ENCODE measurements at regions not wholly inside any gene's neighbourhood (a gene's known extent, or its start where the extent isn't known, plus 50 kb on each side); places are given as distances from the start of the nearest gene placed in this dataset.

DNA sequence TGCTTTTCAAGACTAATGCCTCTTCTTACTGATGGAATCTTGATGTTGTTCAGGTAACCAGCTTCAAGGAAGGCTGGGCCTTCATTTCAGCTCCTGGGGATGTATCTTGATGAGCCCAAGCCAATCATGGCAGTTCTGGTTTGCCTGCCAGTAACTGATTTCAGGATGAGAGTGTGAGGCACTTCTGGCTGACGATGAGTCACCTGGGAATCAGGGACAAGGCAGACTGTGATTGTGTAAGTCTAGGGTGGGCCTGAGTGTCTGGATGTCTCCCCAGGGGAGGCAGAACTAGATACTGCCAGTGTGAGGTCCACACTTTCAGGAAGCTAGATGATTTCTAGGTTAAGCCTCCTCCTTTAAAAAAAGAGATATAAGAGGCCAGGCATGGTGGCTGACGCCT lies 77.3 kb upstream of the KL start:
- Mint-ChIP-seq H3K36me3 (ENCODE audit: insufficient read depth, unreplicated experiment) (peaks cover 5% of the 10 kb centered on the region), H3K4me3 (ENCODE audit: unreplicated experiment) (no peak overlapping the region), H3K27me3 (ENCODE audit: insufficient read depth, unreplicated experiment) (peaks cover 10% of the 10 kb centered on the region), H3K9me3 (ENCODE audit: unreplicated experiment) (no peaks in the 10 kb centered on the region), H3K27ac (ENCODE audit: low read depth, unreplicated experiment) (no peak overlapping the region), H3K4me1 (ENCODE audit: insufficient read depth, unreplicated experiment) (no peaks in the 10 kb centered on the region)
- intact Hi-C loops (cut with micrococcal nuclease): no loop called here
- peak; percentile 58 for DNase-seq (ENCODE audit: unreplicated experiment)
- TF ChIP-seq, protein P1, sequence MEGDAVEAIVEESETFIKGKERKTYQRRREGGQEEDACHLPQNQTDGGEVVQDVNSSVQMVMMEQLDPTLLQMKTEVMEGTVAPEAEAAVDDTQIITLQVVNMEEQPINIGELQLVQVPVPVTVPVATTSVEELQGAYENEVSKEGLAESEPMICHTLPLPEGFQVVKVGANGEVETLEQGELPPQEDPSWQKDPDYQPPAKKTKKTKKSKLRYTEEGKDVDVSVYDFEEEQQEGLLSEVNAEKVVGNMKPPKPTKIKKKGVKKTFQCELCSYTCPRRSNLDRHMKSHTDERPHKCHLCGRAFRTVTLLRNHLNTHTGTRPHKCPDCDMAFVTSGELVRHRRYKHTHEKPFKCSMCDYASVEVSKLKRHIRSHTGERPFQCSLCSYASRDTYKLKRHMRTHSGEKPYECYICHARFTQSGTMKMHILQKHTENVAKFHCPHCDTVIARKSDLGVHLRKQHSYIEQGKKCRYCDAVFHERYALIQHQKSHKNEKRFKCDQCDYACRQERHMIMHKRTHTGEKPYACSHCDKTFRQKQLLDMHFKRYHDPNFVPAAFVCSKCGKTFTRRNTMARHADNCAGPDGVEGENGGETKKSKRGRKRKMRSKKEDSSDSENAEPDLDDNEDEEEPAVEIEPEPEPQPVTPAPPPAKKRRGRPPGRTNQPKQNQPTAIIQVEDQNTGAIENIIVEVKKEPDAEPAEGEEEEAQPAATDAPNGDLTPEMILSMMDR (IDR thresholded peaks at IDR 0.05; ENCODE audit: unreplicated experiment): no peak
- POLR2A ChIA-PET: interaction anchor here (1.2 kb wide), 1 partner anchor 8 kb away, joined by 3 read pairs; no protein-coding TSS in a partner anchor
- CTCF ChIA-PET: interaction anchor here (0.6 kb wide), 1 partner anchor 157 kb away, joined by 3 read pairs; no protein-coding TSS in a partner anchor
- BruUV-seq (replicated peaks): no TSS peak

DNA sequence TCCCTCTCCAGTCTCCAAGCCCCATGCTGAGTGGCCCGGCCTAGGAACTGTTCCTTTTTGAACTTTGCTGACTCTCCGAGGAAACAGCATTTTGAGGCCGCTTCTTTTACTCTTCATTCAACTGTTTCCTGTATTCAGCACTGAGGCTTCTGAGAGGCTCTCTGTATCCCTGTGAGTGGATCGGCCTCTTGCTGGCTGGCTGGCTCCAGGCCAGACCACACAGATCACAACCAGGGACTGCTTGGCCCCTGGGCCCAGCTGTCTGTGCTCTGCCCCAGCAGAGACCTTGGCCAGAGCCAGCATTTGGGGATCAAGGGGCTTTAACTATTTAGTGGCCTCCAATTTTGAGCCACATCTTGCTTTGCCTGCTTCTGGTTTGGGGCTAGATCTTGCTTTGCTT lies 75.6 kb upstream of the KL start:
- no peak overlapping the region for H3K4me3 Mint-ChIP-seq (ENCODE audit: unreplicated experiment)
- TF ChIP-seq, protein P1 (IDR thresholded peaks at IDR 0.05; ENCODE audit: unreplicated experiment): no peak
- peaks cover 9% of the 10 kb centered on the region for H3K9me3 Mint-ChIP-seq (ENCODE audit: unreplicated experiment)
- no peaks in the 10 kb centered on the region for H3K4me1 Mint-ChIP-seq (ENCODE audit: insufficient read depth, unreplicated experiment)
- peaks cover 5% of the 10 kb centered on the region for H3K36me3 Mint-ChIP-seq (ENCODE audit: insufficient read depth, unreplicated experiment)
- no peak overlapping the region for H3K27ac Mint-ChIP-seq (ENCODE audit: low read depth, unreplicated experiment)
- intact Hi-C loops (cut with micrococcal nuclease): no loop called here
- POLR2A ChIA-PET: no interaction called here
- H3K27me3 Mint-ChIP-seq (ENCODE audit: insufficient read depth, unreplicated experiment): no peaks in the 10 kb centered on the region
- no TSS peak for BruUV-seq (replicated peaks)
- CTCF ChIA-PET: no interaction called here
- DNase-seq (ENCODE audit: unreplicated experiment): peak; percentile 4

DNA sequence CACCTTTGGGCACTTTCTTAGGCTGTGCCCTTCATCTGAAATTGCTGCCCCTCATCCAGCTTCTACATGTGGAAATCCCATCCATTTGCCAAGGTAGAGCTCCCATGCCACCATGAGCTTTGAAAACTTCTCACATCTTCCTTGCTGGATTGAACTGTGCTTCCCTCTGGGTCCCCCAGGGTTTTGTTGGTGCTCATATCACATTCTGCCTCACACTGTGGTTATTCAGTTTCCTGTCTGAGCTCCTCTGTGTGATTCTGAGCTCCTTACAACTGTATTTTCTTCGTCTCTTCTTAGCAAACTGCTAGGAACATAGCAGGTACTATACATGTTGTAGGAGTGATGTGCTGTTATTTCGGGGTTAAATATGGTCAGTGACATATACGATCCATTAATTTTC lies 74.9 kb upstream of the KL start:
- ChIA-PET CTCF (interaction anchor here (0.7 kb wide), 1 partner anchor 126 kb away, joined by 3 read pairs; no protein-coding TSS in a partner anchor), POLR2A (no interaction called here)
- intact Hi-C loops (cut with micrococcal nuclease): no loop called here
- no TSS peak for BruUV-seq (replicated peaks)
- Mint-ChIP-seq H3K27me3 (ENCODE audit: insufficient read depth, unreplicated experiment) (no peaks in the 10 kb centered on the region), H3K27ac (ENCODE audit: low read depth, unreplicated experiment) (no peak overlapping the region), H3K9me3 (ENCODE audit: unreplicated experiment) (peaks cover 13% of the 10 kb centered on the region), H3K4me3 (ENCODE audit: unreplicated experiment) (no peak overlapping the region), H3K4me1 (ENCODE audit: insufficient read depth, unreplicated experiment) (no peaks in the 10 kb centered on the region), H3K36me3 (ENCODE audit: insufficient read depth, unreplicated experiment) (peaks cover 5% of the 10 kb centered on the region)
- TF ChIP-seq, protein P1 (IDR thresholded peaks at IDR 0.05; ENCODE audit: unreplicated experiment): no peak
- no peak for DNase-seq (ENCODE audit: unreplicated experiment)

DNA sequence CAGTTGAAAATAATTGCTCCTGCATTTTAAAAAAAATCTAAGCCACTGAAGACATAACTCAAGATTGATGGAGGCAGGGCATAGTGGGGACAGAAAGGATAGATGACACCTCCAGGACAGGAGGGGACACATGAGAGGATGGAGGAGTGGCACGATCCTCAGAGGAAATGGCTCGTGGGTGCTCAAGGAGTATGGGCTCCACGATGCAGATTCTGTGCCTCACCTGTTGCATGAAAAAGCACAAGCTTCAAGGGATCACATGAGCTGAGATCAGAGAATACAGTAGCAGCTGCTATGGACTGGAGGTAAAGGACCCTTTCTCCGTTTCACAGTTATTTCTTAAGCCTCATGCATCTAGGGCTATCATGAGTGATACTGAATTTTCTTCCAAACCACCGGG lies 69.7 kb upstream of the KL start:
- no TSS peak for BruUV-seq (replicated peaks)
- no peaks in the 10 kb centered on the region for H3K27me3 Mint-ChIP-seq (ENCODE audit: insufficient read depth, unreplicated experiment)
- CTCF ChIA-PET: no interaction called here
- no peak overlapping the region for H3K27ac Mint-ChIP-seq (ENCODE audit: low read depth, unreplicated experiment)
- intact Hi-C loops (cut with micrococcal nuclease): no loop called here
- TF ChIP-seq, protein P1 (IDR thresholded peaks at IDR 0.05; ENCODE audit: unreplicated experiment): no peak
- no peak overlapping the region for H3K4me3 Mint-ChIP-seq (ENCODE audit: unreplicated experiment)
- H3K36me3 Mint-ChIP-seq (ENCODE audit: insufficient read depth, unreplicated experiment): no peaks in the 10 kb centered on the region
- POLR2A ChIA-PET: interaction anchor here (1.2 kb wide), 1 partner anchor 8 kb away, joined by 3 read pairs; no protein-coding TSS in a partner anchor
- H3K4me1 Mint-ChIP-seq (ENCODE audit: insufficient read depth, unreplicated experiment): no peaks in the 10 kb centered on the region
- DNase-seq (ENCODE audit: unreplicated experiment): no peak
- peaks cover 13% of the 10 kb centered on the region for H3K9me3 Mint-ChIP-seq (ENCODE audit: unreplicated experiment)

All from MCF 10A (cell line).